GM19372 (cell line): ENCODE measurements at regions not wholly inside any gene's neighbourhood (a gene's known extent, or its start where the extent isn't known, plus 50 kb on each side); places are given as distances from the start of the nearest gene placed in this dataset.
"Not testable (repeated sequence)": the region's sequence is repeated elsewhere in the genome, so short reads cannot be mapped to it uniquely, and the experiment has no call there.

ENCODE experiments used
- ATAC-seq: cut with Tn5 transposase; IDR thresholded peaks from one replicate; pipeline ENCODE4 v1.9.1; 2021; ENCODE audit warnings: mild to moderate bottlenecking, low read depth, moderate library complexity; ENCODE audit not compliant: unreplicated experiment

- ATAC-seq = no peak
These were observed 95.2 kb upstream of the HS6ST1 start for GRCh38 chr2:128413718-128414341.

- no peak for ATAC-seq
These were observed 95.7 kb upstream of the HS6ST1 start for GRCh38 chr2:128414351-128414750.

- no peak for ATAC-seq
These were observed 96.5 kb upstream of the HS6ST1 start for GRCh38 chr2:128414946-128415778.

- ATAC-seq = no peak
These were observed 97.1 kb upstream of the HS6ST1 start for GRCh38 chr2:128415779-128416061.

GRCh38 chr2:128416109-128416785, 97.6 kb upstream of the HS6ST1 start:
- ATAC-seq = no peak

- ATAC-seq = no peak
These were observed 98.1 kb upstream of the HS6ST1 start for GRCh38 chr2:128416806-128417205.

GRCh38 chr2:128417264-128417663, 98.6 kb upstream of the HS6ST1 start:
- not testable (repeated sequence) for ATAC-seq

- ATAC-seq = no peak
These were observed 101.5 kb upstream of the HS6ST1 start for GRCh38 chr2:128420131-128420530.

- no peak for ATAC-seq
These were observed 102.1 kb upstream of the HS6ST1 start for GRCh38 chr2:128420776-128421175.

GRCh38 chr2:128421286-128421685, 102.6 kb upstream of the HS6ST1 start:
- ATAC-seq = no peak

- no peak for ATAC-seq
These were observed 103.2 kb upstream of the HS6ST1 start for GRCh38 chr2:128421861-128422311.

GRCh38 chr2:128422571-128422970, 103.9 kb upstream of the HS6ST1 start:
- no peak for ATAC-seq

GRCh38 chr2:128423788-128424165, 105.1 kb upstream of the HS6ST1 start:
- ATAC-seq = no peak

- no peak for ATAC-seq
These were observed 105.9 kb upstream of the HS6ST1 start for GRCh38 chr2:128424406-128425171.

GRCh38 chr2:128425216-128425615, 106.5 kb upstream of the HS6ST1 start:
- ATAC-seq = no peak

GRCh38 chr2:128425731-128426620, 107.3 kb upstream of the HS6ST1 start:
- ATAC-seq = no peak

GRCh38 chr2:128427413-128427755, 108.7 kb upstream of the HS6ST1 start:
- no peak for ATAC-seq

GRCh38 chr2:128428415-128428814, 109.7 kb upstream of the HS6ST1 start:
- ATAC-seq = no peak

- ATAC-seq = no peak
These were observed 113.8 kb upstream of the HS6ST1 start for GRCh38 chr2:128432423-128432822.

- no peak for ATAC-seq
These were observed 115.4 kb upstream of the HS6ST1 start for GRCh38 chr2:128433911-128434550.
